ENCODE measurements at regions not wholly inside any gene's neighbourhood (a gene's known extent, or its start where the extent isn't known, plus 50 kb on each side); places are given as distances from the start of the nearest gene placed in this dataset.

GRCh38 chr17:79162012-79162963 lies 87.7 kb downstream of the ENGASE start:
- no peak for DNase-seq

DNA sequence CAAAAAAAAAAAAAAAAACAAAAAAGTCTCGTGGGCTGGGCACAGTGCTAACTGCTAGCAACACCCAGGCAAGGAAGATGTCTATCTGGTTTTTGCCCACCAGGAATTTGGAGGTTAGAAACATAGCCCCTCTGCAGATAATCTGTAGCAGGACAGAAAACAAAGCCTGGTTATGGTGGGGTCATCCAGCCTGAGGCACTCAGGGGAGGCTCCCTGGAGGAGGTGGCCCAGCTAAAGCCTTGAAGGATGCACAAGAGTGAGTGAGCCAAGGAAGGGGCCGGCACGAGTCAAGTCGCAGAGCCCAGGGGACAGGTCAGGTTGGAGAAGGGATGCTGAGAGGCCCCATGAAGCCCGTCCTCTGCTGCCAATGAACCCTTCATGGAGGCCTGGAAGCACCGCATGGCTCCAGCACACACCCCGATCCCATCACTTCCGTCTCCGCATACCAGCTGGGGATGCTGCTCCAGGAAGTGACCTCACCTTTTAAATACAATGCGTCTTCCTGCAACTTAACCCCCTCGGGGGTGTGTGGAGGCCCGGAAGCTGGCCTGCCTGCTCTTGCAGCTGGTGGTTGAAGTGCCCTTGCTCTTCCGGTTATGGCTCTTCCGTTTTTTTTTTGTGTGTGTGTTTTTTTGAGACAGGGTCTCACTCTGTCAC lies 86.5 kb downstream of the ENGASE start:
- DNase-seq: no peak

DNA sequence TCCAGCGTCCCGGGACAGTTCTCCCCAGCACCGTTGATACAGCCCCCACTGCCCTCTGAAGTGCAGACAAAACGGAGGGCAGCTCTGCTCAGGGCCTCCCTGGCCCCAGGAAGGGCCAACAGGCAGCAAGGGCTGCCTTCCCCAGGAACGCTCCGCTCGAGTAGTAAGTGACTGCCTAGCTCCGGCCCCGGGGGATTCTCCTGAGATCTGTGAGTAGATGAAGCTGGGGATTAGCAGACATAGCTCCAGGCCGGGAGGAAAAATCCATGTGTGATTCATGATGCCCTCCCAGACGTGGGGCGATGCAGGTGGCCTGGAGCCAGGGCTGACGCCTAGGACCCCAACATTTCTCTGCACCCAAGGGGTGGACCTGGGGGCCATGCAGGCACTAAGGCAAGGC lies 85.3 kb downstream of the ENGASE start:
- no peak for DNase-seq

DNA sequence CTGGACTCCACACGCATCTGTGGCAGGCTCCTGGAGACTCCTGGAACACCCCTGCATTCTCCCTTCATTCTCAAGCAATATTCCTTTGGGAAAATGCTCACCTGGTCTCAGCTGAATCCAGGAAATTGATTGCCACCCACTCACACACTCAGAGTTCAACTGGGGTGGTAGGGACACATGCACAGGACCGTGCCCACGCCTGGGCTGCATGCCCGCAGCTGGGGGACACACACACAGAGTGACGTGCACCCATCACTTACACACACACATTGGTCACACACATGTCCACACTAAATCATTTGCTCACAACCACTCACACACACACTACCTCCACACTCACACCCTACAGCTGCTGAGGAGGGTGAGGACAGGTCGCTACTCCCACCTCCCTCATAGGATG lies 84.8 kb downstream of the ENGASE start:
- no peak for DNase-seq

- no peak for DNase-seq
These were observed 82.0 kb downstream of the ENGASE start for GRCh38 chr17:79156463-79157095.

GRCh38 chr17:79155701-79156100 lies 81.1 kb downstream of the ENGASE start:
- DNase-seq: no peak

DNA sequence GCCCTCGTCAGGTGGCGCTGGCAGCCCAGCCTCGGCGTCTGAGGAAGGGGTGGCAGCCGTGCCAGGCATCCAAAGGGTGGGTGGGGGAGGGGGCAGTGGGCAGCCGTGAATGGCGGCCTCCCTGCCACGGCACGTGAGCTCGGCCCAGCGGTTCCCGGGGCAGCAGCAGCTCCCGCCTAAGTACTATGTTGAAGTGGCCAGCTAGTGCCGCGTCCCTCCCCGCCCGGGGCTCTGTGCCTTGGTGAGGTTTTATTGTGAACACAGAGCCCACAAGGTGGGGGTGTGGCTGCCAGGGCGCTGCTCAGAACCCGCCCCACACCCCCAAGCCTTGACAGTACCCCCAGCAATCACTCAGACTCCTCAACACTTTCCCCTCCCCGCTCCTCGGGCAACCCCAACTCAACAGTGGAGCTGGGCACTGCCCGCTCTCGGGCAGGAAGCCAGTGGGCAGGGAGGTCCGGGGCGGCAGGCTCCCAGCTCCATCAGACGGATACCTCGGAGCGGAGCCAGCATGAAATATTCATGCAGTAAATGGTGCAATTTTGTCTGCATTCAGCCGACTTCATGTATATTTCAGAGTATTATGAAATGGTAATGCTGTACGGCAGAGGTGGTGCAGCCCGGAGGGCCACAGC lies 80.4 kb downstream of the ENGASE start:
- DNase-seq: no peak

- no peak for DNase-seq
These were observed 79.8 kb downstream of the ENGASE start for GRCh38 chr17:79154446-79154845.

GRCh38 chr17:79153367-79154130 lies 78.9 kb downstream of the ENGASE start:
- no peak for DNase-seq

DNA sequence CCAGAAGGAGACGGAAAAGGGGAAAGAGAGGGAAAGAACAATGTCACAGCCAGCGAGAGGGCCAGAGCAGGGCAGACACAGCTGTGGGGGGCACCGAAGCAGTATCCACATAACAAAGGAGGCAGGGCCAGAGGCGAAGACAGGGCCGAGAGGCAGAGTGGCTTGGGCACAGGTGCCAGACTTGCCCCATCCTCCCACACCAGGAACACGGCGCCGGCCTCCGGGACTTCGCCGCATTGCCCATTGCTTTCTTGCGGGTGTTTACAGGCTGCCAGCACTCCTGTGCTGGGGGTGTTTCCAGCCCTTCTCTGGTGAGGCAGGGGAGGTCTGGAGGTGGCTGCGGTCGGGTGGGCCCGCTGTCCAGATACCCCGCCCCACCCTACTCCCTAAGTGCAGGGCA lies 78.0 kb downstream of the ENGASE start:
- no peak for DNase-seq

DNA sequence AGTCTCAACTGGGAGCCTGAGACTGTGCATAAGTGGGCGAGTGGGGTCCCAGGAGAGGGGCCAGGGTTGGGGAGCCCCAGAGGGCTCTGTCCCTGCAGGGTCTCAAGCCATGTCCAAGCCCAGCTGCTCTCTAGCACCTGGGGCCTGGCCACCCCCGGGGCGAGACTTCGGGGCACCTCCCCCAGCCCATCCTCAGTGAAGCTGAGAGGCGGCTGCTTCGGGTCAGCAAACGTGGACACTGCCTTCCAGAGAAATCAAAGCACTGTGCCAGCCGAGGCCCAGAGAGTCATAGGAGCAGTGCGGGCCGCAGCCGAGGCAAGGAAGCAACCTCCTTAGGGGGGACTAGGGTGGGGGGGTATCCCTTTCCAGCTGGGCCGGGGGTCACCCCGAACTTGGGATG lies 77.5 kb downstream of the ENGASE start:
- no peak for DNase-seq

DNA sequence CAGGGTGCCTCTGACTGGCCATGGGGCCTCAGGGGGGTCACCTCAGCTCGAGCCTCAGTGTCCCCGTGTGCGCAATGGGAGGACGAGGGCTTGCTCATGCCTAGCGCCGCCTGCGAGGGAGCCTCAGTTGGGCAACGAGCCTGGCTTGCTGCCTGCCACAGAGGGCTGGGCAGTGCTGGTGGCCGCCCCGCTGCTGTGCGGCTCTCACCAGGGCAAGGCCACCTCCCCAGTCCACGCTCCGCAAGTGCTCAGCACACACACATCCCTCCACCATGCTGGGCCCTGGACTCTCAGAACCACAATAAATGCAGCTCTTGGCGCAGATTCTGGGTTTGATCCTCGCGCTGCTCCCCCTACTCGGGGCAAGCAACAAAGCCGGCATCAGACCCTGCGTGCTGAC lies 76.2 kb downstream of the ENGASE start:
- DNase-seq: no peak

- DNase-seq: no peak
These were observed 75.6 kb downstream of the ENGASE start for GRCh38 chr17:79150035-79150733.

- no peak for DNase-seq
These were observed 74.0 kb downstream of the ENGASE start for GRCh38 chr17:79148584-79148983.

- DNase-seq: no peak
These were observed 73.3 kb downstream of the ENGASE start for GRCh38 chr17:79147746-79148506.

DNA sequence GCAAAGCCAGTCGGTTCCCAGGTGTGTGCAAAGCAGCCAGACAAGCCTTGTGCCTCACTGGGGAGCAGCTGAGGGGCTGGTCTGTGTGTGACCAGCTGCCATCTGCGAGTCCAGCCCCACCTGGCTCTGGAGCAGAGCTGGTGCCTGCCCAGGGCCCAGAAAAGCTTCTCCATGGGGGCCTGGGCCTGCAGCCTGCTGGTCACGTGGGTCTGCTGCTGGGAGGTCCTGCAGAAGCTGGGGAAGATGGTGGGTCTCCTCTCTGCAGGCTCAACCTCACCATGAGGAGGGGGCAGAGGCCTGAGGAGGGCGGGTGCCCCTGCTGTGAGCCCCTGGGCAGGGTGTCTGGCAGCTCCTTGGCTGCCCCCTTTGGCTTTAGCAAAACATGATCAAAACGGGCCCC lies 71.9 kb downstream of the ENGASE start:
- no peak for DNase-seq

GRCh38 chr17:79145548-79145947 lies 70.9 kb downstream of the ENGASE start:
- no peak for DNase-seq

- no peak for DNase-seq
These were observed 69.5 kb downstream of the ENGASE start for GRCh38 chr17:79144133-79144532.

- DNase-seq: no peak
These were observed 67.8 kb downstream of the ENGASE start for GRCh38 chr17:79142375-79142774.

DNA sequence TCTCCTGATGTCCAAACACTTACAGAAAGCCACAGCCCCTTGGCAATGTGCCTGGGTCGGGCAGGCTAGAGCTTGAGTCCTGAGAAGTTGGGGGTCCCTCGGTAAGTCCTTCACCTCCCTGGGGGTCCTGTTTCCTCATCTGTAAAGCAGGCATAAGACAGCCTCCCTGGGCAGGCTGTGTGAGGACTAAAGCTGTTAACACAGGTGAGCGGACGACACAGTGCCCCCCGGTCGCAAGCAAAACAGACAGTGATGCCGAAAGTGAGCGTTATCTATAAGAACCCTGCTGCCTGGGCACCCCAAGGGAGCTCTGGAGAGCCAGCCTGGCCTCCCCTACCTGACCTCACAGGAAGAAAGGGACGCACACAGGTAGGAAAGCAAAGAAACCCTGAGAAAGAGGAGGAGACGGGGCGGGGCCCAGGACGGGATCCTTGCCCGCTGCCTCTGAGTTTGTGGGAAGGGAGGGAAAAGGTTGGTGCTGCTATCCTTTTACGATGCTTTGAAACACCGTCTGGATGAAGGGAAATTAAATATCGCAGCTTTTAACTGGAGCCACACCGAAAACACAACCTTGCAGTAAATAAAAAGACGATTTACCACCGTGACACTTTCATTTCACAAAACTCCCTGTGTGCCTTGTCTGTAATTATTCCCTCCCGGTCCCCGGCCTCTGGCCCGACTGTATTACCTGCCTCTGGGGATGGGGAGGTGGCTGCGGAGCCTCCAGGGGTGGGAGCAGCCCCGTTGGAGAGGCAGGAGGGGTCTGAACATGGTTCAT lies 67.1 kb downstream of the ENGASE start:
- no peak for DNase-seq
